H1 (cell line): ENCODE measurements at regions not wholly inside any gene's neighbourhood (a gene's known extent, or its start where the extent isn't known, plus 50 kb on each side); places are given as distances from the start of the nearest gene placed in this dataset.

Experiments
- CTCF ChIA-PET: fragments of 300-600 bp; sonication (Branson Sonifier 250); formaldehyde crosslinking; loops from one replicate; lab custom pipeline; 2021; ENCODE audit not compliant: partially characterized antibody; lab: Charles Lee
- POLR2A ChIA-PET: fragments of 300-600 bp; sonication (Branson Sonifier 250); formaldehyde crosslinking; loops from one replicate; lab custom pipeline; 2021; ENCODE audit warnings: inconsistent platforms; ENCODE audit not compliant: partially characterized antibody; lab: Charles Lee
- DNase-seq, 2 experiments: peaks; one replicate each; pipeline versions ENCODE4 v3.0.0 to v3.0.0-alpha.2; 2010 to 2022; ENCODE audit warnings: low spot score in 2 of 2, low read depth in 1 of 2, mixed read lengths in 1 of 2
- FAIRE-seq: peaks from 2 replicates; lab custom pipeline; 2011; peaks lifted over from hg19 to GRCh38; lab: Jason Lieb, UNC
- H2AFZ ChIP-seq: 2 replicates; pipeline ENCODE4 v1.8.1; 2012; ENCODE audit warnings: low read length, inconsistent platforms
- H2AK5ac ChIP-seq: 2 replicates; pipeline ENCODE4 v1.6.1; 2013; ENCODE audit warnings: low read depth, low read length
- H2BK120ac ChIP-seq: replicated peaks from 2 replicates; pipeline ENCODE3; 2013; ENCODE audit warnings: low read depth, low read length, inconsistent platforms
- H2BK12ac ChIP-seq: 2 replicates; pipeline ENCODE4 v1.6.1; 2013; ENCODE audit warnings: low read depth, low read length
- H2BK15ac ChIP-seq: 2 replicates; pipeline ENCODE4 v1.6.1; 2013; ENCODE audit warnings: low read length
- H2BK20ac ChIP-seq: 2 replicates; pipeline ENCODE4 v1.6.1; 2013; ENCODE audit warnings: low read length
- H2BK5ac ChIP-seq: 2 replicates; pipeline ENCODE4 v1.6.1; 2013; ENCODE audit warnings: low read depth, low read length
- H3K14ac ChIP-seq: 2 replicates; pipeline ENCODE4 v1.6.1; 2013; ENCODE audit warnings: inconsistent platforms; ENCODE audit not compliant: insufficient read length
- H3K18ac ChIP-seq: 2 replicates; pipeline ENCODE4 v1.6.1; 2013; ENCODE audit warnings: low read length; ENCODE audit errors: extremely low read depth
- H3K23ac ChIP-seq: 2 replicates; pipeline ENCODE4 v1.6.1; 2013; ENCODE audit warnings: inconsistent platforms; ENCODE audit not compliant: insufficient read length
- H3K23me2 ChIP-seq: 2 replicates; pipeline ENCODE4 v1.6.1; 2013; ENCODE audit warnings: low read depth, low read length
- H3K27ac ChIP-seq: 2 replicates; pipeline ENCODE4 v1.6.1; 2011; ENCODE audit warnings: low read depth, low read length, inconsistent platforms
- H3K27me3 ChIP-seq, 4 experiments: replicated peaks in 1 of 4; 1 replicate in 1 of 4; 2 replicates in 3 of 4; pipeline versions ENCODE4 v1.6.1 to v1.8.1; 2011 to 2013; ENCODE audit warnings: low read length in 3 of 4, mild to moderate bottlenecking in 3 of 4, inconsistent platforms in 2 of 4, mixed read lengths in 2 of 4, moderate library complexity in 1 of 4; ENCODE audit not compliant: control insufficient read depth in 3 of 4, insufficient read depth in 3 of 4; ENCODE audit errors: extremely low read depth in 1 of 4
- H3K36me3 ChIP-seq, 4 experiments: 2 replicates each; pipeline versions ENCODE4 v1.6.1 to v1.8.1; 2011 to 2013; ENCODE audit warnings: mild to moderate bottlenecking in 4 of 4, low read length in 3 of 4, moderate library complexity in 2 of 4, control low read depth in 1 of 4, inconsistent platforms in 1 of 4; ENCODE audit not compliant: insufficient read depth in 4 of 4, control insufficient read depth in 2 of 4
- H3K4ac ChIP-seq: replicated peaks from 2 replicates; pipeline ENCODE3; 2013; ENCODE audit warnings: low read length, low read depth, mixed read lengths, inconsistent platforms; ENCODE audit not compliant: insufficient read length
- H3K4me1 ChIP-seq, 4 experiments: replicated peaks in 1 of 4; 1 replicate in 1 of 4; 2 replicates in 3 of 4; pipeline versions ENCODE4 v1.6.1 to v1.8.1; 2011 to 2013; ENCODE audit warnings: low read length in 3 of 4, inconsistent platforms in 2 of 4, mixed read lengths in 1 of 4; ENCODE audit not compliant: insufficient read depth in 4 of 4, control insufficient read depth in 3 of 4
- H3K4me2 ChIP-seq, 2 experiments: 2 replicates each; pipeline versions ENCODE4 v1.6.1 to v1.8.1; 2011 to 2013; ENCODE audit warnings: low read depth in 2 of 2, low read length in 2 of 2, control low read depth in 1 of 2, inconsistent platforms in 1 of 2, mild to moderate bottlenecking in 1 of 2; ENCODE audit not compliant: insufficient read depth in 1 of 2
- H3K4me3 ChIP-seq, 4 experiments: fragments of 200-600, 300-600 bp in 1 of 4; sonication (generic), shearing (Covaris generic), sonication (Bioruptor Twin) in 1 of 4; 2 replicates each; pipeline versions ENCODE4 v1.5.1 to v1.8.1; 2011 to 2016; ENCODE audit warnings: low read length in 4 of 4, low read depth in 3 of 4, control low read depth in 2 of 4, inconsistent platforms in 2 of 4, mild to moderate bottlenecking in 2 of 4, mixed read lengths in 1 of 4, moderate library complexity in 1 of 4; ENCODE audit not compliant: insufficient read depth in 2 of 4; ENCODE audit errors: extremely low read depth in 1 of 4
- H3K56ac ChIP-seq: replicated peaks from 2 replicates; pipeline ENCODE3; 2013; ENCODE audit warnings: low read depth, mild to moderate bottlenecking, mixed read lengths, low read length, inconsistent platforms; ENCODE audit not compliant: insufficient read length
- H3K79me1 ChIP-seq: 2 replicates; pipeline ENCODE4 v1.6.1; 2013; ENCODE audit warnings: low read depth, low read length, control low read depth
- H3K79me2 ChIP-seq, 2 experiments: 2 replicates each; pipeline versions ENCODE4 v1.6.1 to v1.8.1; 2012 to 2013; ENCODE audit warnings: low read length in 2 of 2, mild to moderate bottlenecking in 2 of 2, inconsistent platforms in 1 of 2; ENCODE audit not compliant: insufficient read depth in 2 of 2, control insufficient read depth in 1 of 2
- H3K9ac ChIP-seq, 4 experiments: replicated peaks in 1 of 4; 1 replicate in 1 of 4; 2 replicates in 3 of 4; pipeline versions ENCODE4 v1.6.1 to v1.8.1; 2011 to 2013; ENCODE audit warnings: low read depth in 3 of 4, low read length in 3 of 4, control low read depth in 2 of 4, mild to moderate bottlenecking in 2 of 4, moderate library complexity in 2 of 4, inconsistent platforms in 1 of 4; ENCODE audit errors: extremely low read depth in 1 of 4
- H3K9me3 ChIP-seq, 2 experiments: 2 replicates each; pipeline versions ENCODE4 v1.6.1 to v1.8.1; 2012 to 2013; ENCODE audit warnings: mild to moderate bottlenecking in 2 of 2, moderate library complexity in 2 of 2, control low read depth in 1 of 2, inconsistent platforms in 1 of 2, low read depth in 1 of 2, low read length in 1 of 2, mixed read lengths in 1 of 2; ENCODE audit not compliant: insufficient read depth in 2 of 2
- H4K20me1 ChIP-seq, 2 experiments: replicated peaks in 1 of 2; 2 replicates each; pipeline versions ENCODE3 to v1.8.1; 2011 to 2013; ENCODE audit warnings: inconsistent platforms in 2 of 2, low read length in 2 of 2, mild to moderate bottlenecking in 1 of 2; ENCODE audit not compliant: insufficient read depth in 2 of 2, control insufficient read depth in 1 of 2
- H4K5ac ChIP-seq: 2 replicates; pipeline ENCODE4 v1.6.1; 2013; ENCODE audit warnings: low read length, low read depth, mixed read lengths, inconsistent platforms; ENCODE audit not compliant: insufficient read length
- H4K8ac ChIP-seq: 2 replicates; pipeline ENCODE4 v1.8.0; 2013; ENCODE audit warnings: mild to moderate bottlenecking, moderate library complexity, low read length, inconsistent platforms; ENCODE audit not compliant: insufficient read depth; ENCODE audit errors: extremely low read depth
- H4K91ac ChIP-seq: replicated peaks from 2 replicates; pipeline ENCODE3; 2013; ENCODE audit warnings: low read length, mixed read lengths, inconsistent platforms; ENCODE audit not compliant: insufficient read length
- GTF2F1 ChIP-seq: IDR thresholded peaks from 2 replicates; pipeline ENCODE4 v1.6.1; 2012; ENCODE audit warnings: low read depth, low read length, improper control_type of control experiment, borderline replicate concordance
- MAFK ChIP-seq: IDR thresholded peaks from 2 replicates; pipeline ENCODE4 v1.6.1; 2012; ENCODE audit warnings: low read depth, mild to moderate bottlenecking, improper control_type of control experiment, low read length
- NRF1 ChIP-seq: IDR thresholded peaks from 2 replicates; pipeline ENCODE4 v1.6.1; 2011; ENCODE audit warnings: mild to moderate bottlenecking, low read depth, low read length, improper control_type of control experiment
- SP1 ChIP-seq: IDR thresholded peaks from 2 replicates; pipeline ENCODE4 v1.6.1; 2011; ENCODE audit warnings: low read depth, low read length

DNA sequence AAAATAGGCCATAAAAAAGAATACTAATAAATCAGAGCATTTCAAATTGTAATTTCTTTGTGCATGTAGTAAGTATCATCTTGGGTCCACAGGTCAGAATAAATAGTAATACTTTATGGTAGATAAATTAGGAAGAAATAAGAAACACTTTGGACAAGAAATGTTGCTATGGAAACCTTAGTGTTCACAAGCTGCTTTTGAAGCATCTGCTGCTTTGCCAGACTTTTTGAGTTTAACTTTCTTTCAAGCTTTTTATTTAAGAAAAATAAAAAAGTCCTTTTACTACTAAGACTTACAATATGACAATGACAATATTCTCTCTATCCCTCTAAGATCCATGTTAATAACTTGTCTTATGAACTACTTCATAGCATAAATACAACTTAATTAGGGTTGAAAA, 690.7 kb upstream of the FSHR start:
- Histone ChIP-seq H2AK5ac (no peak overlapping the region), H3K9ac (no peak overlapping the region), H2BK15ac (no peak overlapping the region), H2BK12ac (no peak overlapping the region), H3K27me3 (no peaks in the 10 kb centered on the region), H2AFZ (no peak overlapping the region), H4K91ac (no peak overlapping the region), H3K36me3 (no peaks in the 10 kb centered on the region), H3K79me1 (no peaks in the 10 kb centered on the region), H4K20me1 (no peaks in the 10 kb centered on the region), H3K23ac (no peak overlapping the region), H2BK20ac (no peak overlapping the region), H3K4me3 (no peak overlapping the region), H4K8ac (no peak overlapping the region)
- DNase-seq = no peak
- POLR2A ChIA-PET = no interaction called here
- no peak for FAIRE-seq
- no peak for TF ChIP-seq GTF2F1
- no peak for TF ChIP-seq SP1
- TF ChIP-seq MAFK = no peak
- no peak for TF ChIP-seq NRF1
- TF ChIP-seq, all 59 proteins: peak for 0
- CTCF ChIA-PET = interaction anchor here (1.1 to 2.0 kb wide), 3 partner anchors 74 to 557 kb away, joined by 3 to 5 read pairs (median 4); no protein-coding TSS in a partner anchor
- Histone ChIP-seq H3K4me1 (no peaks in the 10 kb centered on the region), H3K56ac (no peak overlapping the region), H3K23me2 (no peaks in the 10 kb centered on the region), H3K18ac (no peak overlapping the region), H3K4ac (no peak overlapping the region), H3K27ac (no peak overlapping the region), H2BK120ac (no peak overlapping the region), H4K5ac (no peak overlapping the region), H3K9me3 (no peaks in the 10 kb centered on the region; a peak in 1 of 4 replicates), H3K14ac (no peak overlapping the region), H3K4me2 (no peak overlapping the region), H3K79me2 (no peaks in the 10 kb centered on the region), H2BK5ac (no peak overlapping the region)
